Mucosa of rectum (tissue), 2 donors: ENCODE measurements at regions not wholly inside any gene's neighbourhood (a gene's known extent, or its start where the extent isn't known, plus 50 kb on each side); places are given as distances from the start of the nearest gene placed in this dataset.
"Not testable (repeated sequence)": the region's sequence is repeated elsewhere in the genome, so short reads cannot be mapped to it uniquely, and the experiment has no call there.

ENCODE experiments used
- H3K27ac ChIP-seq, 2 donors: one replicate each; pipeline ENCODE4 v1.7.0; 2013; ENCODE audit warnings: inconsistent platforms in 2 of 2, low read depth in 2 of 2, low read length in 2 of 2
- H3K27me3 ChIP-seq, 2 donors: one replicate each; pipeline ENCODE4 v1.7.0; 2013; ENCODE audit warnings: low read length in 2 of 2; ENCODE audit not compliant: control insufficient read depth in 2 of 2, insufficient read depth in 2 of 2
- H3K36me3 ChIP-seq, 2 donors: one replicate each; pipeline ENCODE4 v1.7.0; 2013; ENCODE audit warnings: low read length in 2 of 2; ENCODE audit not compliant: control insufficient read depth in 2 of 2, insufficient read depth in 2 of 2
- H3K4me1 ChIP-seq, 2 donors: one replicate each; pipeline ENCODE4 v1.7.0; 2013; ENCODE audit warnings: low read length in 2 of 2, mild to moderate bottlenecking in 1 of 2; ENCODE audit not compliant: control insufficient read depth in 2 of 2, insufficient read depth in 2 of 2
- H3K4me3 ChIP-seq, 2 donors: one replicate each; pipeline ENCODE4 v1.7.0; 2013; ENCODE audit warnings: low read length in 2 of 2
- H3K9ac ChIP-seq, 2 donors: one replicate each; pipeline ENCODE4 v1.7.0; 2013; ENCODE audit warnings: low read length in 2 of 2, low read depth in 1 of 2, mild to moderate bottlenecking in 1 of 2
- H3K9me3 ChIP-seq, 2 donors: one replicate each; pipeline ENCODE4 v1.7.0; 2013; ENCODE audit warnings: low read length in 2 of 2; ENCODE audit not compliant: control insufficient read depth in 2 of 2
- donor health status: healthy.
- donor health status: Normal muscosa, but diverticular disease.

GRCh38 chr10:78442836-78443550 is 409.3 kb downstream of the RPS24 start:
- H3K4me1 ChIP-seq: no peaks in the 10 kb centered on the region
- H3K36me3 ChIP-seq: no peaks in the 10 kb centered on the region
- no peak overlapping the region for H3K4me3 ChIP-seq
- no peaks in the 10 kb centered on the region for H3K9me3 ChIP-seq
- no peaks in the 10 kb centered on the region for H3K27me3 ChIP-seq
- H3K27ac ChIP-seq: no peak overlapping the region
- no peak overlapping the region for H3K9ac ChIP-seq

DNA sequence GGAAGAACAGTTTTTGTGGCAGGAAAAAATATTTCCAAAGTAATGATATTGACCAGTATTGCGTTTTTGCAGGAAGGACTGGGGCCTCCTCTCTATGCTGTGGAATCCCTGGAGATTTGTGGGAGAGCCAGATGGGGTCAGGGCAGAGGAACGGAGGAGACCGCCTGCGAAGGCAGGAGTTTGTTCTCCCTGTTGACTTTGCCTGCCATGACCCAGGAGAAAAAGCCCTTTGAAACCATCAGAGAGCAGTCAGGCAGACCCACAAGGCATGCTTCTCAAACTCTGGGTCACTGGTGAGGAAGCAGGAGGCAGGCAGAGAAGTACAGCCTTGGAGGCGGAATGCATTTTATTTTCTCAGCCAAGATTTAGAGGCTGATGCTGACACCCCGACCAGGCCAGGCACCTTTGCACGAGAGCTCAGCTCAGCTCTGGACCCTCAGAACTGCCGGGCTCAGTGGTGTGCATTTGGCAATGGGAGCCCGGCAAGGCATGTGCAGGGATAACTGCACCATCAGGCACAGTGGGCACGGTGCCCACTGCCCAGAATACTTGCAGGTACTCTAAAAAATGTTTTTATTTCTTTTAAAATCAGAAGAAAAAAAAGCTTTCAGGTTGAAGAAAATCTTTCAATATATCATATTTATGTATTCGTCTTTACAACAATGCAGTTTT is 410.4 kb downstream of the RPS24 start:
- Histone ChIP-seq H3K9ac (no peak overlapping the region), H3K4me3 (no peak overlapping the region), H3K9me3 (no peaks in the 10 kb centered on the region), H3K27ac (no peak overlapping the region), H3K27me3 (no peaks in the 10 kb centered on the region), H3K4me1 (no peaks in the 10 kb centered on the region), H3K36me3 (no peaks in the 10 kb centered on the region)

DNA sequence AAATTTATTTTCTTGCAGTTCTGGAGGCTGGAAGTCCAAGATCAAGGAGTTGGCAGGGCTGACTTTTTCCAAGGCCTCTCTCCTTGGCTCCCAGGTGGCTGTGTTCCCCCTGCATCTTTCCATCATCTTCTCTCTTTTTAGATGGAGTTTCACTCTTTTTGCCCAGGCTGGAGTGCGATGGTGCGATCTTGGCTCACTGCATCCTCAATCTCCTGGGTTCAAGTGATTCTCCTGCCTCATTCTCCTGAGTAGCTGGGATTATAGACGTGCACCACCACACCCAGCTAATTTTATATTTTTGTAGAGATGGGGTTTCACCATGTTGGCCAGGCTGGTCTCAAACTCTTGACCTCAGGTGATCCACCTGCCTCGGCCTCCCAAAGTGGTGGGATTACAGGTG is 411.1 kb downstream of the RPS24 start:
- not testable (repeated sequence) for H3K27me3 ChIP-seq, H3K4me1 ChIP-seq, H3K9ac ChIP-seq, H3K9me3 ChIP-seq, H3K4me3 ChIP-seq, H3K36me3 ChIP-seq, H3K27ac ChIP-seq

DNA sequence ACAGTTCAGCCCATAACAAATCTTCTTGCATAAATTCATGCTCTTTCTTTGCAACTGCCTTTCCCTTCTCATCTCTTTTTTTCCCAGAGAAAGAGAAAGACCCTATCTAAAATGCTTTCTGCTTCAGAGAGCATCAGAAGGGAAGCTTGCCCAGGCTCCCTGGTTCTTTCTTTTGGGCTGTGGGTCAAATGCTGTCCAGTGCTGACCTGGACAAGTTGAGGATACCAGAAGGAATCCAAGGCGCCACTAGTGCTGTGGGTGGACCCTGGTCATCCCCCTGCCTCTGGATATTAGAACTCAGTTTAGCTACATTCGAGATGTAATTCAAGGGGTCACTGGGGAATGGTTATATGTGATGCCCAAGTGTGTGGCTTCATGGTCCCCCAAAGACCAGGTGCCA is 411.6 kb downstream of the RPS24 start:
- no peaks in the 10 kb centered on the region for H3K27me3 ChIP-seq
- no peaks in the 10 kb centered on the region for H3K36me3 ChIP-seq
- no peaks in the 10 kb centered on the region for H3K4me1 ChIP-seq
- H3K27ac ChIP-seq: no peak overlapping the region
- H3K9me3 ChIP-seq: no peaks in the 10 kb centered on the region
- no peak overlapping the region for H3K4me3 ChIP-seq
- no peak overlapping the region for H3K9ac ChIP-seq

DNA sequence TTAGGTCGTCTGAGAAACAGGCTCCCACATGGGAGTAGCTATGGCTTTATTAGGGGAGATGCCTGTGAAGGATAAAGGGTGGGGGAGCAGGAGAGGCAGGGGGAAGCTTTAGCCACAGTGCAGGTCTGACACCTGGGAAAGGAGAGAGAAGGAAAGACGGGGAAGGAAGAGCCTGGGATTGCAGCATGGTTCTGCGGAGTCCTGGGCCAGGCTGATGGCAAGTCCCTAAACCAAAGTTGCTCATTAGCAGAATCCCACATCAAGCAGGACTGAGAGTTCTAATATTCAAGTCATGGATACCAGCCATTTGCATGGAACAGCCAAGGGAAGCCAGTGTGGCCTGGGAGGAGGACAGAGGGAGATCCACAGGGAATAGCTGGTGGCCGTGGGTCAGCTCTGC is 414.8 kb downstream of the RPS24 start:
- H3K4me1 ChIP-seq: no peaks in the 10 kb centered on the region

DNA sequence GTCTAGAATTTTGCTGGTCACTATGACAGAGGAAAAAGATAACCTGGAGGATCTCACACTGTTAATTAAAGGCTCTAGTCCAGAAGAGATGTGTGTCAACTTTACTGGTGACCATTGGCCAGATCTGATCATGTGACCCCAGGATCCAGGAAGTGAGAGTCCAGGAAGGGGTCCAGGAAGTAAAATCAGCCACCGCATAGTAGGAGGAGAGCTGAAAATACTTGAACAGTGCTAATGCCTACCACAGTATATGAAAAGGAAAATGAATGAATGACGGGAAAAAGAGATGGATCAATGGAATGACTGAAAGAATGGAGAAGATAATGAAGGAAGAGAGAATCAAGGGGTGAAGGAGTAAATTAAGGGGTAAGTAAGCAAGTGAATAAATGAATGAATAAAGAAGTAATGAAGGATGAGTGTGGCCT is 415.3 kb downstream of the RPS24 start:
- H3K27me3 ChIP-seq: no peaks in the 10 kb centered on the region
- H3K36me3 ChIP-seq: no peaks in the 10 kb centered on the region
- H3K4me3 ChIP-seq: no peak overlapping the region
- no peaks in the 10 kb centered on the region for H3K4me1 ChIP-seq
- H3K9me3 ChIP-seq: no peaks in the 10 kb centered on the region
- H3K9ac ChIP-seq: no peak overlapping the region
- no peak overlapping the region for H3K27ac ChIP-seq

More for the DNA sequence above, 414.8 kb downstream of the RPS24 start:
- H3K27ac ChIP-seq: no peak overlapping the region
- H3K4me3 ChIP-seq: no peak overlapping the region
- H3K36me3 ChIP-seq: no peaks in the 10 kb centered on the region
- no peaks in the 10 kb centered on the region for H3K27me3 ChIP-seq
- H3K9me3 ChIP-seq: no peaks in the 10 kb centered on the region
- H3K9ac ChIP-seq: no peak overlapping the region

DNA sequence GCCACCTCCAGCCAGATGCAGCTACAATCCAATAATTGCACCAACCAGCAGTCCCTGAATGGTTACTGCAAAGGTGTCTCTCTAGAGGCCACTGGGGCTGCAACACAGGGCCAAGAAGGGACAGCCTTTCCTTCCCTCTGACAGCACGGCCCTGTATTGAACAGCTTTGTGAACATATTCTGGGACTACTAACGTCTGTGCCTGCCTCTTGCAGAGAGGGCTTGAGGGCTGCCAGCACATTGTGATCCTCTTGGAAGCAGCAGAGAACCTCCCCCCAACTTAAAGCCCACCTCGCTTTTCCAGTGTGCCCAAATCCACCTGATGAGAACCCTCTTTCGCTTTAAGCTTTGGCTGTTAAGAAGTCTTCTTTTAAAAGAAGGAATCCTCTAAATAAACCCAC is 415.9 kb downstream of the RPS24 start:
- H3K4me1 ChIP-seq: no peaks in the 10 kb centered on the region
- H3K36me3 ChIP-seq: no peaks in the 10 kb centered on the region
- no peak overlapping the region for H3K9ac ChIP-seq
- no peak overlapping the region for H3K4me3 ChIP-seq
- no peaks in the 10 kb centered on the region for H3K27me3 ChIP-seq
- H3K27ac ChIP-seq: no peak overlapping the region
- H3K9me3 ChIP-seq: no peaks in the 10 kb centered on the region

DNA sequence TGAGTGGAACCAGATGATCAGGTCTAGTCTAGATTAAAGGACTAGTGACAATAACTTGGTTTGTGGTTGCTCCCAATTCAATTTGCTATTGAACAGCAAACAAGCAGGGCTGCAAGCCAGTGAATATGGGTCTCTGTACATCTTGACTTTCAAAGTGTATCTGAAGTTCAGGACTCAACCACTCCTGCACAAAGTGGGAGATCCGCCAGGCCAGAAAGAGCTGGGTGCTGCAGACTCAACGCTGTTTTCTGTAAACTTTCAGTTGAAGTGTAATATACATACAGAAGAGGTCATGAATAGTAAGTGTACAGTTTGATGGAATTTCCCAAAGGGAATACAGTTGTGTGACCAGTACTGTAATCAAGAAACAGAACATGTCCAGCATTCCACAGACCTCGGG is 416.6 kb downstream of the RPS24 start:
- H3K9me3 ChIP-seq: no peaks in the 10 kb centered on the region
- H3K27me3 ChIP-seq: no peaks in the 10 kb centered on the region
- no peak overlapping the region for H3K4me3 ChIP-seq
- no peak overlapping the region for H3K27ac ChIP-seq
- H3K9ac ChIP-seq: no peak overlapping the region
- H3K36me3 ChIP-seq: no peaks in the 10 kb centered on the region
- no peaks in the 10 kb centered on the region for H3K4me1 ChIP-seq

DNA sequence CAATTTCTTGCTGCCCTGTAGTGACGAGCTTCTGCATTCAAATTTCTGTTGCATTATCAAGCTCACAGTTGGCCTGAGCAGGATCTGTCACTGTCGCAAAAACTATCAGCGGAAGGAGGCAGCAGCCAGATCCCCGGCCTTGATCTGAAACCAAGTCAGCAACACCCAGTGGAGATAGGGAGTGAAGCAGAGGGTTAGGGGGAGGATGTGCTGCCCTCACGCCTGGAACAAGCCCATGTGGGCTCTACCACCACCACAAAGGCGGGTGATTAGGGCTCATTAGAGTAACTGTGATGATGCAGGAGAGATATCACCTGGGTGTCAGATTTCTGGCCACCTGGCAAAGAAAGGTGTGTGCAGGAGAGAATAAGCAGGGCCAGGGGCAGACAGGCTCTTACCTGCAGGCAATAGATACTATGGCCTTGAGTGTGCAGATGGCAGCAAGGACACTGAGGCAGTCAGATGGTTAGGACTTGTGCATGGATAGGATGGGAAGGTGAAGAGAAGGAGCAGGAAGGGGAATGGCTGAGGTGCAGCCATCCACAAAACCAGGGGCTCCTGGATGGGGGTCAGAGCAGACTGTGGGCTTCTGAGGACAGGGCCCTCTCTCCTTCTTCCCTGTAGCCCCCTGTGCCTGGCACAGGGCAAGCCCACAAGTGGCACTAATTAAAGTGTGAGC is 417.3 kb downstream of the RPS24 start:
- Histone ChIP-seq H3K27ac (no peak overlapping the region), H3K4me3 (no peak overlapping the region), H3K4me1 (no peaks in the 10 kb centered on the region), H3K36me3 (no peaks in the 10 kb centered on the region), H3K9me3 (no peaks in the 10 kb centered on the region), H3K9ac (no peak overlapping the region), H3K27me3 (no peaks in the 10 kb centered on the region)

DNA sequence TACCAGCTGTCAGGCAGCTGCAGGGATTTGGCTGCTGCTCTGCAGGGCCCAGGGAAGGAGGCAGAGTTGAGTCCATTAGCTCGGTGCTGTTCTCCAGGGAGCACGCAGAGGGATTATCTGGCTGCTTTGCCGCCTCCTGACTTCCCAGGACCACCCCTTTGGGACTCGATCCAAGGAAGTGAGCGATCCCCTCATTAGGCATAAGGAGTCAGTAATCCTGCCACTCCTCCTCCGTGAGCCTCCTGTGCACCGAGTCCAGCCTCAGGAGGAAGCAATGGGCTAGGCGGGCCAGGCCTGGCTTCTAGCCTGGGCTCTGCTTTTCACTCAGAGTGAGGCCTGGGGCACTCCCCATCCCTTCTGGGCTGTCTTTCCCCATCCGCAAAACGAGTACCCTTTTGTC is 417.9 kb downstream of the RPS24 start:
- Histone ChIP-seq H3K4me3 (no peak overlapping the region), H3K9me3 (no peaks in the 10 kb centered on the region), H3K27me3 (no peaks in the 10 kb centered on the region), H3K4me1 (no peaks in the 10 kb centered on the region), H3K9ac (no peak overlapping the region), H3K27ac (no peak overlapping the region), H3K36me3 (no peaks in the 10 kb centered on the region)
